HG03442 (cell line): ENCODE measurements at regions not wholly inside any gene's neighbourhood (a gene's known extent, or its start where the extent isn't known, plus 50 kb on each side); places are given as distances from the start of the nearest gene placed in this dataset.
A peak's percentile ranks its signal among the peaks of the same experiment; 100 is the strongest.

Experiments
- ATAC-seq: cut with Tn5 transposase; IDR thresholded peaks from one replicate; pipeline ENCODE4 v1.9.1; 2021; ENCODE audit warnings: mild to moderate bottlenecking, moderate library complexity; ENCODE audit not compliant: unreplicated experiment

DNA sequence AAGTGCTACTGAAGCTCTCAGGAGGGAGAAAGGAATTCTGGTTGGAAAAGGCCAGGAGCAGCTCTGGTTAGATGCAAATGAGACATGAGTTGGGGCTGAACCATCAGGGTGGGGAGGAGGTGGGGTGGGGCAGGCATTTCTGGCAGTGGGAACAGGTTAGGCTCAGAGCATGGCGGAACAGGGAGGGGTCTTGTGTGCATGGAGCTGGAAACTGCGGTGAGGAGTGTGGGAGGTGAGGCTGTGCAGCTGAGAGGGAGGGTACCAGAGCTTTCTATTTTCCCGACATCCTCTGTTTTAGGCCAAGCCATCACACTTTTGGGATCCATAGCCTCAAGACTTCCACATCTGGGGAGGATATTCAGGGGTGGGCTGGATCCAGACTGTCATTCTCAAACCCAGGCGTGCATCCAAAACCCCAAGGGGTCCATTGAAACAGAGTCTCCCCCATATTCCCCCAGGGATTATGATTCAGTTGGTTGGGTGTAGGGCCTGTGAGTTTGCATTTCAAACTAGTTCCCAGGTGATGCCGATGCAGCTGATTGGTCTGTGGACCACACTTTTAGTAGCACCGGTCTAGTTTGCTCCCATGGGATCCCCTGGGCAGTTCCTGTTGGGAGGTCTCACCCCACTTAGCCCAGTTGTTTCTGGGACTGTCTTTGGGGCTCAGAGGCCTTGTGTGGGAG is 100.9 kb upstream of the TLE3 start:
- ATAC-seq = no peak

GRCh38 chr15:70197945-70198361 is 100.2 kb upstream of the TLE3 start:
- ATAC-seq = no peak

DNA sequence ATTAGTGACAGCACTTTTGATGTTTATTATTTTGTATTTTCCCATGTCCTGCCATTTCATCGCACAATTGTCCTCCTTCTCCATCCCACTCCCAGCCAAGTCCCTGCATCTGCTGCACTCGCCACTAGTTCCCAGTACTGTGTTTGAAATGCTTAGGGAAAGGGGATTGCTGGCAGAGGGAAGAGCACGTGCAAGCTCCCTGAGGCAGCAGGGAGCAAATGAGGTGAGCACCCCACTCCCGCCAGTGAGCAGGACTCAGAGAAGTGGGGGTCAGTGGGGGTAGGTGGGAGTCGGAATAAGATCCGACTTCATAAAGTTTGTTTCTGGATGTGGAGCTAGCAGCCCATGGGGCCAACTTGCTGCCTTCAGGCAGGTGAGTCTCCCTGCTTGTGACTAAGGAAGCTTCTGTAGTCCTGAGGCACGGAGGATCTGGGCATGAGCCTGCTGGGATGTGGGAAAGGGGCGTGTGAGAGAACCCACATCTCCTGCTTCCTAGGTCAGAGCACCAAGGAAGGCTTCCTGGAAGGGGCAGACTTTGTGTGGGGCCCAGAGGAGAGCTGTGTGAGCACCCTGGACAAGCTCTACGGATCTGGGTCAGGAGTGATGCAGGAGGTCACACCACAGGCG is 99.7 kb upstream of the TLE3 start:
- ATAC-seq = no peak

- peak; percentile 83 for ATAC-seq
These were observed 98.9 kb upstream of the TLE3 start for GRCh38 chr15:70196372-70197316.

- ATAC-seq = no peak
These were observed 98.0 kb upstream of the TLE3 start for GRCh38 chr15:70195587-70196305.

DNA sequence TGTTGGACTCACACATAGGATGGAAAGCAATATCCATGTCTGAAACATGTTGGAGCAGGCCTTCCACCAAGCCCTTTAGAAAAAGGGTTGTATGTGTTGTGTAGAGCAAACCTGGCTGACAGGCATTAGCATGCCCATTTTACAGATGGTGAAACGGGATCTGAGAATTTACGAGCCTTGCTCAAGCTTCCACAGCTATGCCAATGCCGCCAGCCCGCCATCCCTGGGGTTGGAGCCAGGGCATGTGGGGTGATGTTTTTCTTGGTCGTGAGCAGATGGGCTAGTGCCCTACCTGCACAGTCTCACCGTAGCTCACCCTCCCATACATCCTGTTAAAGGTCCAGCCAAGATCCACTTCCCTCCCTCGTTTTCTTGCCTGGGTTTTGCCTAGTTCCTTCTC is 97.5 kb upstream of the TLE3 start:
- ATAC-seq = no peak

DNA sequence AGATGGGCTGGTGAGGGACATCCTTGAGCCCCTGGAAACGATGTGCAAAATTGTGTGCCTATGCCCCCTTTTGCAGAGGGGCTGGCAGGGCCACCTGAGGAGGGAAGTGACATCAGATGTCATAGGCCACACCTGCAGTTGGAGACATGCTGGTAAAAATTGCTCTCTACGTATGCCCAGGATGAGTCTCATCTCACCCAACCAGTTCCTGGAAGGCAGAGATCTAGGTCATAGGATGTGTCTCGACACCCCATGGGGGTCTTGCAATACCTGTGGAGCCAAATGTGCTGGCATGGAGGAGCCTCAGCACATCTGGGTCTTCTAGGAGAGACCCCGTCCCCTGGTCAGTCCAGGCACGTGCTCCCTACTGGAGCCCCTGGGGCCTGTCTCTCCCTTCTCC is 96.5 kb upstream of the TLE3 start:
- ATAC-seq = no peak

- ATAC-seq = no peak
These were observed 96.0 kb upstream of the TLE3 start for GRCh38 chr15:70193734-70194133.

DNA sequence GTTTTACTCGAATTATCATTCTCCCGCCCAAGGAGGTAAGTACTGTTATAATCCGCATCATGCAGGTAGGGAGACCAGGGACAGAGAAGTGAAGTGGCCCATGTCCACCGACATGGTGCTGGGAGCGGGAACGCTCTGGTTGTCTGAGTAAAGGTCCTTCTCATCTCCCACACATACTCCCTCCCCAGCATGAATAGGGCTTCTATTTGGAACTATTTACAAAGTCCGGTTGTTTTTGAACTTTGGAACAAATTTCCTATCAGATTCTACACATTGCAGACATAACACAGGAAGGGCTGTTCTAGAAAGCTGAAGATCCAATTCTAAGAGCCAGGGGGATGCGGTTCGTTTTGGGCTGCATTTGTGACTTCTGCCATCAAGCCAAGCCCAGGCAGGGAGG is 94.8 kb upstream of the TLE3 start:
- ATAC-seq = no peak

DNA sequence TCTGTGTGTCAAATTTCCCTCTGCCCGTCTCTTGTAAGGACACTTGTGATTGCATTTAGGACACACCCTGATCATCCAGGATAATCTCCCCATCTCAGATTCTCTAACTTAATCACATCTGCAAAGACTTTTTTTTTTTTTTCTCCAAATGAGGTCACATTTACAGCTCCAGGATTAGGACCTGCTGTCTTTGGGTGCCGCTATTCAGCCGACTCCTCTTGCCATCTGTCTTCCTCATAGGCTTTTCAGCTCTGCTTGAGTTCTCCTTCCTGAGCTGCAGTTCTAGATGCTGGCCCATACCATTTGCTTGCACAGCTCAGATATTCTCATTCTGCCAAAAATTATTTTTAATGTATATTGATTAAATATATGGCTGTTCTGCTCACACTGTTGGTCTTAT is 94.3 kb upstream of the TLE3 start:
- ATAC-seq = no peak

- no peak for ATAC-seq
These were observed 93.2 kb upstream of the TLE3 start for GRCh38 chr15:70190965-70191364.

GRCh38 chr15:70189826-70190695 is 92.3 kb upstream of the TLE3 start:
- ATAC-seq = no peak

DNA sequence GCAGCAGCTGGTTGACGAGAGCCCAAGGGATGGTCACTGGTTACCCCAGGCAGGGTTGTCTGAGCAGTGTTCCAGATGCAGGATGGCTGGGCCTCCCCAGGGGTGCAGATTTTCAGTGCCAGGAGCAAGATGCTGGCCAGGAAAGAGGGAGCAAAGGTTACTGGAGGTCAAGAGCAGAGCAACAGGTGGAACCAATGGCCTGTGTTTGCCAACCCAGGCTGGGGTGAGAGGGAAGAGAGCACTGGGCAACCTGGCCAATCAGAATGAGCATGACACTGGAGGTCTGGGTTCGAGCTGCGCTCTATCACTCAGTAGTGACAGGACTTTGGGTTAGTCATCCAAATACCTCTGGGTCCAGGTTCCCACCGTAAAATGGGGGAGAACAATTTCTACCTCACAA is 90.6 kb upstream of the TLE3 start:
- ATAC-seq = no peak

DNA sequence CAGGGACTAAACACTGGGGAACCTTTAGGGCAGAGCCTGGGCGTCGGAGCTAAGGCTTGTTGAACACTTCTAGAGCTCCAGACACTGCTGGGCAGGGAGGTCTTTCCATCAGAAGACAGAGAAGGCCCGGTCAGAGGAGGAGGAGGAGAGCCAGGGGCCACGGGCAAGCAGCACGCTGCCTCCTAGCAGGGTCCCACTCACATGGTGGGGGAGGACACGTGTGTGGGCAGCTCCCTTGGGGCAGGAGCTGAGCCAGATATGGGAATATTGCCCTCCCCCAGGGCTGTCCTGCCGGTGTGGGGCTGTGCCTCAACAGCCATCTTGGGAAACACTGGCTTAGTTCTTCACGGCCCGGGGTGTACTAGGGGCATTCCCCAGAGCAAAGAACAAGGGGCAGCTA is 89.6 kb upstream of the TLE3 start:
- no peak for ATAC-seq

DNA sequence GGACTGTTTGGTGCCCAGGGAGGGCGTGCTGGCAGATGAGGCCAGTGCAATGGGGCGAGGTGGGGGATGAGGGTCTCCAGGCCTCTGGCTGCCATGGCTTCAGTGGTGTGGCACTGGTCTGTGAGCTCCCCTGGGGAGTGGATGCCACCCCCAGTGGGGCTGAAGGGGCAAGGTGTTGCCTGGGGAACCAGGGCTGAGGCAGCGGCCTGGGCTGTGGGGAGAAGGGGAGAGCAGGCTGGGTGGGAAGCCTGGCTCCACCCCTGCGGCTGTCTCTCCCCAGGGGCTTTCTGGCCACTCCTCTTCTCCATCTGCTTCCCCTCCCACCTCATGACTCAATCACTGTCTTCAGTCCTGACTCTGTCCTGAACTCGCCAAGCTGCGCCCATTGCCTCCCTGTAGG is 88.4 kb upstream of the TLE3 start:
- ATAC-seq = no peak

- no peak for ATAC-seq
These were observed 87.6 kb upstream of the TLE3 start for GRCh38 chr15:70185251-70185711.

- no peak for ATAC-seq
These were observed 85.4 kb upstream of the TLE3 start for GRCh38 chr15:70182858-70183695.

DNA sequence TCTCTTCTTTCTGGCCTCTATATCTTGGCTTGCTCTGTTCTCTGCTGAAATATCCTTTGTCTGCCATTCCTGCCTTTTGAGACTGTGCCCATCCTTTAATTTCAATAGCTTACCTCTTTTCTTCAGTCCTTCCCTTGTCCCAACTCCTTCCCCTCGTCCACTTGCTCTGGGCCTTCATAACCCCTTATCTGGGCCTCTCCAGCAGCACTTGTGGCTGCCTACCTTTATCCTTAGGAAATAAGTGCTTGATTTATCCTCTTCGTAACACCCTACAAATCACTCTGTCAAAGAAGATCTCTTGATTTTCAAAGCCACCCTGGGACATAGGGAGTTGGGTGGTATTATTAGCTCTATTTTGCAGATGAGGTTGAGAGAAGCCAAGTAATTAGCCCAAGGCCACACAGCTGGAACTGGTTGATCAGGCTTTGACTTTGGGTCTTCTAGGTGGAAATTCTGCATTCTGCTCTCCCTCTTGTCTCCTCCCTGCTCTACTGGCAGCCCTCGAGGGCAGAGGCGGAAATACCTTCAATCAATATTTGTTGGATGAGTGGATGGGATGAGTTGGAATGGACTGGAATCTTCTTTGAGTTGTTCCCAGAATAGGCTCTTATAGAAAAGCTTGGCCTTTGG is 84.0 kb upstream of the TLE3 start:
- ATAC-seq = no peak
